ENCODE measurements at regions not wholly inside any gene's neighbourhood (a gene's known extent, or its start where the extent isn't known, plus 50 kb on each side); places are given as distances from the start of the nearest gene placed in this dataset.
"Not testable (repeated sequence)": the region's sequence is repeated elsewhere in the genome, so short reads cannot be mapped to it uniquely, and the experiment has no call there.

- TF ChIP-seq CTCF (IDR thresholded peaks at IDR 0.05): no peak
- no peak for TF ChIP-seq POLR2A (IDR thresholded peaks at IDR 0.05)
- no peak for TF ChIP-seq POLR2AphosphoS5 (IDR thresholded peaks at IDR 0.05; ENCODE audit: insufficient read depth in 1 of 2, low read depth in 1 of 2)
- Histone ChIP-seq H3K9me3 (no peaks in the 10 kb centered on the region), H3K36me3 (no peaks in the 10 kb centered on the region), H3K4me3 (no peak overlapping the region), H3K27me3 (no peaks in the 10 kb centered on the region), H3K4me1 (no peaks in the 10 kb centered on the region), H3K27ac (no peak overlapping the region)
- DNase-seq (ENCODE audit: extremely low spot score in 2 of 2): no peak
- intact Hi-C loops (cut with DNase I): no loop called here
Measured at GRCh38 chr6:67909354-67909753, 725.7 kb upstream of the ADGRB3 start.

- no peaks in the 10 kb centered on the region for H3K9me3 ChIP-seq
- no peak overlapping the region for H3K4me3 ChIP-seq
- intact Hi-C loops (cut with DNase I): no loop called here
- H3K4me1 ChIP-seq: no peaks in the 10 kb centered on the region
- H3K27me3 ChIP-seq: no peaks in the 10 kb centered on the region
- H3K27ac ChIP-seq: no peak overlapping the region
- DNase-seq (ENCODE audit: extremely low spot score in 2 of 2): no peak
- H3K36me3 ChIP-seq: no peaks in the 10 kb centered on the region
- no peak for TF ChIP-seq POLR2AphosphoS5 (IDR thresholded peaks at IDR 0.05; ENCODE audit: insufficient read depth in 1 of 2, low read depth in 1 of 2)
- TF ChIP-seq CTCF (IDR thresholded peaks at IDR 0.05): no peak
- TF ChIP-seq POLR2A (IDR thresholded peaks at IDR 0.05): no peak
Measured at GRCh38 chr6:67908379-67908778, 726.7 kb upstream of the ADGRB3 start.

GRCh38 chr6:67904735-67905134 lies 730.3 kb upstream of the ADGRB3 start:
- H3K36me3 ChIP-seq; DNase-seq (ENCODE audit: extremely low spot score in 2 of 2); H3K27me3 ChIP-seq; H3K4me3 ChIP-seq; H3K9me3 ChIP-seq; intact Hi-C loops (cut with DNase I); H3K4me1 ChIP-seq; H3K27ac ChIP-seq: not testable (repeated sequence)

- Histone ChIP-seq H3K27ac (no peak overlapping the region), H3K4me3 (no peak overlapping the region), H3K36me3 (no peaks in the 10 kb centered on the region), H3K9me3 (no peaks in the 10 kb centered on the region), H3K27me3 (no peaks in the 10 kb centered on the region), H3K4me1 (no peaks in the 10 kb centered on the region)
- TF ChIP-seq POLR2A (IDR thresholded peaks at IDR 0.05) (no peak), CTCF (IDR thresholded peaks at IDR 0.05) (no peak), POLR2AphosphoS5 (IDR thresholded peaks at IDR 0.05; ENCODE audit: insufficient read depth in 1 of 2, low read depth in 1 of 2) (no peak)
- intact Hi-C loops (cut with DNase I): no loop called here
- DNase-seq (ENCODE audit: extremely low spot score in 2 of 2): no peak
Measured at GRCh38 chr6:67898875-67899274, 736.2 kb upstream of the ADGRB3 start.

GRCh38 chr6:67897998-67898607 lies 737.0 kb upstream of the ADGRB3 start:
- no peak for DNase-seq (ENCODE audit: extremely low spot score in 2 of 2)
- Histone ChIP-seq H3K4me1 (no peaks in the 10 kb centered on the region), H3K9me3 (no peaks in the 10 kb centered on the region), H3K27me3 (no peaks in the 10 kb centered on the region), H3K36me3 (no peaks in the 10 kb centered on the region), H3K27ac (no peak overlapping the region), H3K4me3 (no peak overlapping the region)
- intact Hi-C loops (cut with DNase I): no loop called here
- TF ChIP-seq POLR2A (IDR thresholded peaks at IDR 0.05) (no peak), POLR2AphosphoS5 (IDR thresholded peaks at IDR 0.05; ENCODE audit: insufficient read depth in 1 of 2, low read depth in 1 of 2) (no peak), CTCF (IDR thresholded peaks at IDR 0.05) (no peak)

Data from vagina (tissue), 2 donors.